ENCODE measurements at regions not wholly inside any gene's neighbourhood (a gene's known extent, or its start where the extent isn't known, plus 50 kb on each side); places are given as distances from the start of the nearest gene placed in this dataset.
"Not testable (repeated sequence)": the region's sequence is repeated elsewhere in the genome, so short reads cannot be mapped to it uniquely, and the experiment has no call there.

- DNase-seq: no peak
Measured at GRCh38 chr6:141969201-141969600, 163.5 kb upstream of the GJE1 start.

- DNase-seq: no peak
Measured at GRCh38 chr6:141968632-141969031, 164.1 kb upstream of the GJE1 start.

- DNase-seq: no peak
Measured at GRCh38 chr6:141965016-141965545, 167.6 kb upstream of the GJE1 start.

GRCh38 chr6:141963543-141964295 is 169.0 kb upstream of the GJE1 start:
- DNase-seq: no peak

GRCh38 chr6:141957271-141957670 is 175.5 kb upstream of the GJE1 start:
- DNase-seq: no peak

GRCh38 chr6:141956868-141957267 is 175.9 kb upstream of the GJE1 start:
- DNase-seq: no peak

GRCh38 chr6:141956046-141956761 is 176.5 kb upstream of the GJE1 start:
- DNase-seq: peak; percentile 63

GRCh38 chr6:141953072-141953471 is 179.7 kb upstream of the GJE1 start:
- DNase-seq: no peak

GRCh38 chr6:141946502-141946901 is 186.2 kb upstream of the GJE1 start:
- DNase-seq: no peak

GRCh38 chr6:141938664-141939063 is 194.1 kb upstream of the GJE1 start:
- DNase-seq: no peak

GRCh38 chr6:141932685-141933084 is 200.0 kb upstream of the GJE1 start:
- no peak for DNase-seq

GRCh38 chr6:141926200-141926900 is 206.4 kb upstream of the GJE1 start:
- DNase-seq: not testable (repeated sequence)

GRCh38 chr6:141925001-141925400 is 207.7 kb upstream of the GJE1 start:
- no peak for DNase-seq

GRCh38 chr6:141922898-141923297 is 209.8 kb upstream of the GJE1 start:
- no peak for DNase-seq

GRCh38 chr6:141916682-141917505 is 215.8 kb upstream of the GJE1 start:
- not testable (repeated sequence) for DNase-seq

GRCh38 chr6:141914646-141915045 is 218.1 kb upstream of the GJE1 start:
- no peak for DNase-seq

GRCh38 chr6:141906569-141907080 is 226.1 kb upstream of the GJE1 start:
- DNase-seq: no peak

- DNase-seq: no peak
Measured at GRCh38 chr6:141890661-141891060, 242.1 kb upstream of the GJE1 start.

- DNase-seq: no peak
Measured at GRCh38 chr6:141884850-141885249, 247.9 kb upstream of the GJE1 start.

GRCh38 chr6:141878686-141879085 is 254.0 kb upstream of the GJE1 start:
- no peak for DNase-seq

GRCh38 chr6:141877275-141877983 is 255.3 kb upstream of the GJE1 start:
- no peak for DNase-seq

All from NCI-H345 (cell line).